Mesendoderm (in vitro differentiated cells): ENCODE measurements at regions not wholly inside any gene's neighbourhood (a gene's known extent, or its start where the extent isn't known, plus 50 kb on each side); places are given as distances from the start of the nearest gene placed in this dataset.

Source experiments
- DNase-seq: peaks from one replicate; pipeline ENCODE4 v3.0.0; 2013
- H2AK5ac ChIP-seq: 2 replicates; pipeline ENCODE4 v1.6.1; 2013; ENCODE audit warnings: low read length, inconsistent platforms
- H2BK120ac ChIP-seq: 2 replicates; pipeline ENCODE4 v1.6.1; 2013; ENCODE audit warnings: low read depth, mild to moderate bottlenecking, low read length, moderate library complexity, mixed read lengths
- H2BK15ac ChIP-seq: replicated peaks from 2 replicates; pipeline ENCODE4 v1.6.1; 2013; ENCODE audit warnings: low read depth, mild to moderate bottlenecking, moderate library complexity
- H2BK5ac ChIP-seq: 2 replicates; pipeline ENCODE4 v1.6.1; 2013; ENCODE audit warnings: low read length, inconsistent platforms
- H3K18ac ChIP-seq: 2 replicates; pipeline ENCODE4 v1.6.1; 2013; ENCODE audit warnings: mild to moderate bottlenecking, low read length, mixed read lengths
- H3K23ac ChIP-seq: one replicate; pipeline ENCODE4 v1.6.1; 2013; ENCODE audit warnings: low read length
- H3K27ac ChIP-seq: 2 replicates; pipeline ENCODE4 v1.5.1; 2013; ENCODE audit warnings: low read depth, mild to moderate bottlenecking, inconsistent platforms, low read length, moderate library complexity
- H3K27me3 ChIP-seq: 2 replicates; pipeline ENCODE4 v1.6.1; 2013; ENCODE audit warnings: low read length, control low read depth, mild to moderate bottlenecking, inconsistent platforms; ENCODE audit not compliant: insufficient read depth, poor library complexity
- H3K36me3 ChIP-seq: 2 replicates; pipeline ENCODE4 v1.6.1; 2013; ENCODE audit warnings: low read length, inconsistent platforms; ENCODE audit not compliant: control insufficient read depth, insufficient read depth
- H3K4ac ChIP-seq: one replicate; pipeline ENCODE4 v1.6.1; 2013; ENCODE audit warnings: low read depth, mild to moderate bottlenecking, low read length, moderate library complexity
- H3K4me1 ChIP-seq: 2 replicates; pipeline ENCODE4 v1.6.1; 2013; ENCODE audit warnings: low read depth, low read length, inconsistent platforms; ENCODE audit not compliant: control insufficient read depth
- H3K4me2 ChIP-seq: 2 replicates; pipeline ENCODE4 v1.6.1; 2013; ENCODE audit warnings: low read length
- H3K4me3 ChIP-seq: 2 replicates; pipeline ENCODE4 v1.5.1; 2013; ENCODE audit warnings: mild to moderate bottlenecking, low read length
- H3K56ac ChIP-seq: one replicate; pipeline ENCODE4 v1.6.1; 2013; ENCODE audit warnings: low read length
- H3K79me1 ChIP-seq: 2 replicates; pipeline ENCODE4 v1.6.1; 2013; ENCODE audit warnings: low read length, inconsistent platforms
- H3K79me2 ChIP-seq: 2 replicates; pipeline ENCODE4 v1.6.1; 2013; ENCODE audit warnings: mild to moderate bottlenecking, low read length; ENCODE audit not compliant: control insufficient read depth, insufficient read depth
- H3K9ac ChIP-seq: 2 replicates; pipeline ENCODE4 v1.6.1; 2013; ENCODE audit warnings: low read length, inconsistent platforms
- H4K5ac ChIP-seq: one replicate; pipeline ENCODE4 v1.6.1; 2013; ENCODE audit warnings: low read length
- H4K8ac ChIP-seq: one replicate; pipeline ENCODE4 v1.6.1; 2013; ENCODE audit warnings: low read depth, mild to moderate bottlenecking, control low read depth, low read length, moderate library complexity
- WGBS: extraction: QIAGEN DNeasy Blood & Tissue Kit; methylation state at CpG from one replicate; pipeline ENCODE4 v1.1.7; 2013; ENCODE audit warnings: low lambda C conversion rate, missing lambda C conversion rate; ENCODE audit not compliant: insufficient coverage; ENCODE audit errors: extremely low coverage; 5-methylcytosine and 5-hydroxymethylcytosine counted together

- H2BK120ac ChIP-seq, result no peak overlapping the region
- no peaks in the 10 kb centered on the region for H3K36me3 ChIP-seq
- H2BK15ac ChIP-seq, result no peak overlapping the region
- H4K5ac ChIP-seq, result no peak overlapping the region
- no peaks in the 10 kb centered on the region for H3K79me1 ChIP-seq
- DNase-seq, result no peak
- H3K23ac ChIP-seq, result no peak overlapping the region
- no peak overlapping the region for H4K8ac ChIP-seq
- H3K27ac ChIP-seq, result no peak overlapping the region
- no peak overlapping the region for H3K56ac ChIP-seq
- H2BK5ac ChIP-seq, result no peak overlapping the region
- H3K27me3 ChIP-seq, result no peaks in the 10 kb centered on the region
- no peaks in the 10 kb centered on the region for H3K4me1 ChIP-seq
- H3K18ac ChIP-seq, result no peak overlapping the region
- no peaks in the 10 kb centered on the region for H3K79me2 ChIP-seq
- no peak overlapping the region for H3K4me2 ChIP-seq
- WGBS, result no CpG with 5 or more reads among the region's 1 CpG
- no peak overlapping the region for H2AK5ac ChIP-seq
- no peak overlapping the region for H3K4me3 ChIP-seq
- no peak overlapping the region for H3K4ac ChIP-seq
- H3K9ac ChIP-seq, result no peak overlapping the region
These were observed 275.5 kb downstream of the MEF2C start for GRCh38 chr5:88607492-88607891.

GRCh38 chr5:88606626-88607025, 276.4 kb downstream of the MEF2C start:
- no CpG with 5 or more reads among the region's 5 CpGs for WGBS

GRCh38 chr5:88606173-88606572, 276.8 kb downstream of the MEF2C start:
- no peak overlapping the region for H3K4me3 ChIP-seq
- no peak overlapping the region for H2AK5ac ChIP-seq
- H2BK15ac ChIP-seq, result no peak overlapping the region
- H3K4me2 ChIP-seq, result no peak overlapping the region
- no peaks in the 10 kb centered on the region for H3K79me2 ChIP-seq
- H3K36me3 ChIP-seq, result no peaks in the 10 kb centered on the region
- H3K4me1 ChIP-seq, result no peaks in the 10 kb centered on the region
- no peak overlapping the region for H4K8ac ChIP-seq
- no peak overlapping the region for H4K5ac ChIP-seq
- no CpG with 5 or more reads among the region's 1 CpG for WGBS
- no peak overlapping the region for H2BK120ac ChIP-seq
- no peaks in the 10 kb centered on the region for H3K27me3 ChIP-seq
- no peak for DNase-seq
- H3K56ac ChIP-seq, result no peak overlapping the region
- no peaks in the 10 kb centered on the region for H3K79me1 ChIP-seq
- H3K27ac ChIP-seq, result no peak overlapping the region
- H3K23ac ChIP-seq, result no peak overlapping the region
- H3K9ac ChIP-seq, result no peak overlapping the region
- H2BK5ac ChIP-seq, result no peak overlapping the region
- H3K4ac ChIP-seq, result no peak overlapping the region
- no peak overlapping the region for H3K18ac ChIP-seq

More at GRCh38 chr5:88606626-88607025, 276.4 kb downstream of the MEF2C start:
- Histone ChIP-seq H3K4ac (no peak overlapping the region), H4K8ac (no peak overlapping the region), H2BK15ac (no peak overlapping the region), H3K23ac (no peak overlapping the region), H3K4me2 (no peak overlapping the region), H3K9ac (no peak overlapping the region), H3K27me3 (no peaks in the 10 kb centered on the region), H3K4me3 (no peak overlapping the region), H3K4me1 (no peaks in the 10 kb centered on the region), H3K79me2 (no peaks in the 10 kb centered on the region), H2BK120ac (no peak overlapping the region), H4K5ac (no peak overlapping the region), H2BK5ac (no peak overlapping the region), H2AK5ac (no peak overlapping the region), H3K56ac (no peak overlapping the region), H3K36me3 (no peaks in the 10 kb centered on the region), H3K27ac (no peak overlapping the region), H3K79me1 (no peaks in the 10 kb centered on the region), H3K18ac (no peak overlapping the region)
- no peak for DNase-seq

GRCh38 chr5:88602584-88602983, 280.4 kb downstream of the MEF2C start:
- Histone ChIP-seq H4K8ac (no peak overlapping the region), H3K56ac (no peak overlapping the region), H3K36me3 (no peaks in the 10 kb centered on the region)

GRCh38 chr5:88594441-88594840, 288.5 kb downstream of the MEF2C start:
- Histone ChIP-seq H3K18ac (no peak overlapping the region), H3K4me1 (no peaks in the 10 kb centered on the region), H4K8ac (no peak overlapping the region), H3K4me3 (no peak overlapping the region), H2BK15ac (no peak overlapping the region), H2BK5ac (no peak overlapping the region), H3K27me3 (no peaks in the 10 kb centered on the region), H3K23ac (no peak overlapping the region), H3K79me1 (no peaks in the 10 kb centered on the region), H3K4me2 (no peak overlapping the region), H2AK5ac (no peak overlapping the region), H2BK120ac (no peak overlapping the region), H3K36me3 (no peaks in the 10 kb centered on the region), H3K27ac (no peak overlapping the region), H3K56ac (no peak overlapping the region), H3K79me2 (no peaks in the 10 kb centered on the region), H3K9ac (no peak overlapping the region), H3K4ac (no peak overlapping the region), H4K5ac (no peak overlapping the region)
- WGBS, result no CpG with 5 or more reads among the region's 1 CpG
- DNase-seq, result no peak

More at GRCh38 chr5:88602584-88602983, 280.4 kb downstream of the MEF2C start:
- WGBS, result no CpG with 5 or more reads among the region's 22 CpGs
- no peak overlapping the region for H3K18ac ChIP-seq
- no peak overlapping the region for H2AK5ac ChIP-seq
- H3K27ac ChIP-seq, result no peak overlapping the region
- H3K79me1 ChIP-seq, result no peaks in the 10 kb centered on the region
- H3K4me1 ChIP-seq, result no peaks in the 10 kb centered on the region
- no peak overlapping the region for H3K4ac ChIP-seq
- H4K5ac ChIP-seq, result no peak overlapping the region
- DNase-seq, result peak; percentile 36
- H2BK120ac ChIP-seq, result no peak overlapping the region
- no peak overlapping the region for H3K4me2 ChIP-seq
- no peak overlapping the region for H3K4me3 ChIP-seq
- H2BK15ac ChIP-seq, result no peak overlapping the region
- no peak overlapping the region for H3K9ac ChIP-seq
- H3K79me2 ChIP-seq, result no peaks in the 10 kb centered on the region
- H3K23ac ChIP-seq, result no peak overlapping the region
- H2BK5ac ChIP-seq, result no peak overlapping the region
- no peaks in the 10 kb centered on the region for H3K27me3 ChIP-seq

GRCh38 chr5:88588609-88589008, 294.4 kb downstream of the MEF2C start:
- no peak overlapping the region for H4K8ac ChIP-seq
- no peaks in the 10 kb centered on the region for H3K79me1 ChIP-seq
- no peaks in the 10 kb centered on the region for H3K79me2 ChIP-seq
- H3K4ac ChIP-seq, result no peak overlapping the region
- no peak overlapping the region for H4K5ac ChIP-seq
- no peaks in the 10 kb centered on the region for H3K36me3 ChIP-seq
- no peak overlapping the region for H3K4me2 ChIP-seq
- no peaks in the 10 kb centered on the region for H3K4me1 ChIP-seq
- no CpG with 5 or more reads among the region's 4 CpGs for WGBS
- H2AK5ac ChIP-seq, result no peak overlapping the region
- H3K56ac ChIP-seq, result no peak overlapping the region
- no peaks in the 10 kb centered on the region for H3K27me3 ChIP-seq
- H3K9ac ChIP-seq, result no peak overlapping the region
- no peak overlapping the region for H2BK15ac ChIP-seq
- DNase-seq, result no peak
- H3K18ac ChIP-seq, result no peak overlapping the region
- no peak overlapping the region for H2BK5ac ChIP-seq
- H3K4me3 ChIP-seq, result no peak overlapping the region
- no peak overlapping the region for H3K27ac ChIP-seq
- no peak overlapping the region for H2BK120ac ChIP-seq
- H3K23ac ChIP-seq, result no peak overlapping the region
